ENCODE measurements at regions not wholly inside any gene's neighbourhood (a gene's known extent, or its start where the extent isn't known, plus 50 kb on each side); places are given as distances from the start of the nearest gene placed in this dataset.
"Not testable (repeated sequence)": the region's sequence is repeated elsewhere in the genome, so short reads cannot be mapped to it uniquely, and the experiment has no call there.

DNA sequence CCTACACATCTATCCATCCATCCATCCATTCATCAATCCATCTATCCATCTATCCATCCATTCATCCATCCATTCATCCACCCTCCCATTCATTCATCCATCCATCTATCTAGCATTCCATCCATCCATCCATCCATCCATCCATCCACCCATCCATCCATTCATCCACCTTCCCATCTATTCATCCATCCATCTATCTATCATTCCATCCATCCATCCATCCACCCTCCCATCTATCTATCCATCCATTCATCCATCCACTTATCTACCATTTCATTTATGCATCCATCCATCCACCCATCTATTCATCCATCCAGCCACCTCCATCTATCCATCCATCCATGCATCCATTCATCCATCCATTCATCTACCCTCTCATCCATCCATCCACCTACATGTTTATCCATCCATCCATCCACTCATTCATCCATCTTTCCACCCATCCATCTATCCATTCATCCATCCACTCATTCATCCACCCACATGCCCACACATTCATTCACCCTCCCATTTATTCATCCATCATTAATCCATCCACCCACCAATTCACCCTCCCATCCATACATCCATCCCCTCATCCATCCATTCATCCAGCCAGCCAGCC, 258.5 kb downstream of the CRLF2 start:
- DNase-seq (ENCODE audit: low spot score) = no peak

GRCh38 chrX:952816-953215, 259.6 kb downstream of the CRLF2 start:
- no peak for DNase-seq (ENCODE audit: low spot score)

DNA sequence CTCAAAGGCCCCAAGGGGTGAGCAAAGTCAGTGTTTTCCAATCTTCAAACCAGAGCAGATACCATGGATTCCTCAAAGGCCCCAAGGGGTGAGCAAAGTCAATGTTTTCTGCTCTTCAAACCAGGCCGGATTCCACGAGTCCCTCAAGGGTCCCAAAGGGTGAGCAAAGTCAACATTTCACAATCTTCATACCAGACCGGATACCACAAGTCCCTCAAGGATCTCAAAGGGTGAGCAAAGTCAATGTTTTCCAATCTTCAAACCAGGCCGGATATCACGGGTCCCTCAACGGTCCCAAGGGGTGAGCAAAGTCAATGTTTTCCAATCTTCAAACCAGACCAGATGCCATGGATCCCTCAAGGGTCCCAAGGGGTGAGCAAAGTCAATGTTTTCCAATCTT, 265.2 kb downstream of the CRLF2 start:
- not testable (repeated sequence) for DNase-seq (ENCODE audit: low spot score)

GRCh38 chrX:943035-943434, 269.4 kb downstream of the CRLF2 start:
- no peak for DNase-seq (ENCODE audit: low spot score)

DNA sequence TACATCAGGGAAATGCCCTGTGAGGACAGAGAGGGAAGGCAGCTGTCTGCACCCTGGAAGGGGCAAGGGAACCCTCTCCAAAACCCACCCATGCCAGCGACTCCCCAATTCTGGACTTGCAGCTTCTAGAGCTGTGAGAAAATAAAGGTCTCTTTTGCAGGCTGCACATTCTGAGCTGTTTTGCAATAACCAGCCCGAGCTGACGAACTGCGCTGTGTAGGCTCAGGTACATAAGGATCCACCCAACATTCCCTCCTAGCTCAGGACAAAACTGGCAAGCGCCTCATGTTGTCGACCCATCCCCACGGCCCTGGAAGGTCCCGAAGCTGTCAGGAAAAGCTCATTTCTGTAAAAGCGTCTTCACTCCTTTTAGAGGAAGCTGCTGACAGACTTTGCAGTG, 271.8 kb downstream of the CRLF2 start:
- no peak for DNase-seq (ENCODE audit: low spot score)

DNA sequence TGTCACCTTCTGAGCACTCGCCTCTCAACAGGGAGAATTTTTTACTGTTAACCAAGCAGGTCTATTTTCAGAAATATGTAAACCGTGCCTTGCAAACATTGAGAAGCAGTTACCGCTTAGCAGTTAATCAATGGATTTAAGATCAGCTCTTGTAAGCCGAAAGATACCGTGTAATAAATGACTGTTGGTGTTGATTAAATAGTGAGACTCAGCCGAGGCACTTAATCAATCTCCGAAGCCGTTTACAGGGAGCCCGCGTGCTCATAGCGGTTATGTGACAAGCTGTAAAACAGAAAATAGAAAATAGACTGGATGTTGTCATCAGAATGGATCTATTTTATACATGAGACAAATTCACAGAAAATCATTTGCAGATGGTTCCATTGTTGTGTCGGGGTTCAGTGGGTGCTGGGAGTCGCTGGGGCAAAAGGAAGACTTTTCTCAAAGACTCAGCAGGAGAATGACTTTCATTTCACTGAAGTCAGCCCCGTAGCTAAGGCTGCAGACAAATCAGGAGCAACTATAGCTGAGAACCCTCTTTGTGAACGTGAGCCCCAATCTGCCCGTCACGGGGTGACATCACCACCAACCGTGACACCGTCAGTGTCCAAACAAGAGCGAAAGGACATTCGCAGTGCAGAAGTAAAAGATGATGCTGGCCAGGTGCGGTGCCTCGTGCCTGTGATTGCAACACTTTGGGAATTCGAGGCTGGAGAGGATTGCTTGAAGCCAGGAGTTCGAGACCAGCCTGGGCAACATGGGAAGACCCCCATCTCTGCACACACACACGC, 275.3 kb downstream of the CRLF2 start:
- no peak for DNase-seq (ENCODE audit: low spot score)

DNA sequence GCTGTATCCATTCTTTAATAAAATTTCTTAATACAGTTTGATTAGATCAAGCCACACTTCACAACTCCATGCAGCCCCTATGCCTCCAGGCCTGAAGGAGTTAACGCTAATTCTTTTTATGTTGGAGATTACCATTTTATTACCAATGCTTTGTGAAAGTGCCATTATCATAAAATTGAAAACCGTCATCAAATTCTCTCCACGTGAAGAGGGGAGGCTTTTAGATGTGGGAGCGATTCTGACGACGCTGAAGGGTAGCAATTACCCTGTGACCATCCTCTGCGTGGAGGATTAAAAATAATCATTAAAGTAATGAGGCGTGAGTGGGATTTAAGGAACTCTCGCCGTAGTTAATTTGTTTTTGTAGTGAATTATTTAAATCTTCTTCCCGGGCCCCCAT, 278.8 kb downstream of the CRLF2 start:
- DNase-seq (ENCODE audit: low spot score) = no peak

GRCh38 chrX:928606-929005, 283.8 kb downstream of the CRLF2 start:
- DNase-seq (ENCODE audit: low spot score) = no peak

- no peak for DNase-seq (ENCODE audit: low spot score)
Measured at GRCh38 chrX:926991-927390, 285.5 kb downstream of the CRLF2 start.

- no peak for DNase-seq (ENCODE audit: low spot score)
Measured at GRCh38 chrX:926070-926469, 286.4 kb downstream of the CRLF2 start.

DNA sequence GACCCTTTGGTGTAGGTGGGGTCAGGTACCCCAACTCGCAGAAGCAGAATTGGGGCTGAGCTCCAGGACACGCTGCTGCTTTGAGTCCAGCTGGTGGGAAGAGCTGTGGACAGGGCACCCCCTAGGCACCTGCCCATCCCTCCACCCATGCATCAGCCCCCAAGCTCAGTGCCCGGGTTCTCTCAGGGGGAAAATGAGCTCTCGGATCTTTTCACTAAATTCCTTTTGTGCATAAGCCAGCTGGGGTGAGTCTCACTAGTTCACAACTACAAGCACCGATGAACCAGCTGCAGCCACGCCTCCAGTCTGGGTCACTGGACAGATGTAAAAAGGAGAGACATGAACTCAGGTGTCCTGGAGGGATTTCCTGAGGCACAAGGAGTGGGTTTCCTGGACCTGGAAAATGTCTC, 286.8 kb downstream of the CRLF2 start:
- no peak for DNase-seq (ENCODE audit: low spot score)

- no peak for DNase-seq (ENCODE audit: low spot score)
Measured at GRCh38 chrX:925094-925493, 287.4 kb downstream of the CRLF2 start.

DNA sequence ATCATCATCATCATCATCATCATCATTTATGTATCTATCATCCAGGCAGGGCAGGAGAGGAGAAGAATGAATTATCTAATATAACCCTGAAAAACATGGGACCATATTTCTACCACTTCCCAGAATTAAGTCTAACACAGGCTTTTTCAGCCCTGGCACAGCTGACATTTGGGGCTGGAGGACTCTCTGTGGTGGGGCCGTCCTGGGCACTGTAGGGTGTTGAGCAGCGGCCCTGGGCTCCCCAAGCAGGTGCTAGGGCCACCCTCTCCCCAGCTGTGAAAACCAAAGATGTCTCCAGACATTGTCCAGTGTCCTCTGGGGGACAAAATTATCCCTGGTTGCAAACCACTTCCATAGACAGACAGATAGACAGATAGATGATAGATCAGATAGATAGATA, 288.4 kb downstream of the CRLF2 start:
- DNase-seq (ENCODE audit: low spot score) = no peak

DNA sequence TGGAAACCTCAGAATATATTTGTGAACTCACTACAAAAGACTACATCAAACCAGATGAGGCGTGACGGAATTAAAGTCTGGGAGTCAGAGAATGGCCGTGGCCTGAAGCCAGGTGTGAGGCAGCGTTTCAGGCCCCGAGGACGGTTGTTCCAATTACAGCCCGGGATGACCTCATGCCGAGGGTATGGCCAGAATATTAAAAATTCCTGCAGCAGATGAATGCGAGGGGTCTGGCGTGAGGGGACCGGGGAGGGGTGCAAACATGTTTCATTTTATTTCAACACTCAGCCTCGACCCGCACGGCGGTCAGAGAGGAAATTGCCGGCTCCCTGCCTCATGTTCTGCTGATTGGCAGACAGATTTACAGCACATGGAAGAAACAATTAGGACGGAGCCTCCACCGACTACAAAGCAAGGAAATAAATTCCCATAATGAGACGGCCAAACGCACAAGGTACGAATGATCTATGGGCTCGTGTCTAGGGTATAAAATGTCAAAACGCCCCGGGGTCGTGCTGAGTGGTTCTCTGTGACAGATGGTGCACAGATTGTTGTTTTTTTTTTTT, 289.7 kb downstream of the SHOX start:
- DNase-seq (ENCODE audit: low spot score) = no peak

DNA sequence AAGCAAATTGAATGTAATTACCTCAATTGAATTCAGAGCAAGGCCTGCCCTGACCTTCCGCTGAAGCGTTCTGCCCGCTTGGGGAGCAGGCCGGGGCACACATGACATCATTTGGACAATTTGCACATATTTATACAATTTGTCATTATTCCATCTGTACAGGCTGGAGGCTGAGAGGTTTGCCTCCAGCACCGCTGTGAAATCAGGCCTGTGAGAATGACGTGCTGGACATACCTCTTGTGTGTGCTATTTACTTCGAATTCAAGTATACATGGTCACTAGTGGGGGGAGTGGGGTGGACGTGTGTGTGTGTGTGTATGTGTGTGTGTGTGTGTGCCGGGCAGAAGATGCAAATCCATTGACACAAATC, 285.6 kb downstream of the SHOX start:
- DNase-seq (ENCODE audit: low spot score) = no peak

- DNase-seq (ENCODE audit: low spot score) = no peak
Measured at GRCh38 chrX:915427-916229, 285.0 kb downstream of the SHOX start.

- DNase-seq (ENCODE audit: low spot score) = no peak
Measured at GRCh38 chrX:914206-914605, 283.6 kb downstream of the SHOX start.

GRCh38 chrX:912677-913076, 282.1 kb downstream of the SHOX start:
- DNase-seq (ENCODE audit: low spot score) = no peak

DNA sequence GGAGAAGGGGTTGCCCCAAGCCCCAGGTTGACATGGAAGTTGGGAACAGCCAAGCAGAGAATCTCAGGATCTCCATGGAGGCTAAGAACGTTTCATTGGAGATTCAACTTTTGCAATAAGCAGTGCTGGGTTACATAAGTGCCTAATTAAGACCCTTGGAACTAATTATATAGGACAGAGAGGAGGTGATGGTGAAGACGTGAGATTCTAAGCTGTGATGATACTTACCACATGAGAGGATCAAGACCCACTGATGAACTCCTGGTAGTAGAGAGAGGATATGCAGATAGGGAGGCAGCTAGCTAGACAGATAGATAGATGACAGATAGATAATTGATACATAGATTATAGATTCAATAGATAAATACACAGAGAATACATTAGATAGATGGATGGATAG, 278.5 kb downstream of the SHOX start:
- DNase-seq (ENCODE audit: low spot score) = not testable (repeated sequence)

GRCh38 chrX:906586-906985, 276.0 kb downstream of the SHOX start:
- no peak for DNase-seq (ENCODE audit: low spot score)

- no peak for DNase-seq (ENCODE audit: low spot score)
Measured at GRCh38 chrX:905848-906566, 275.4 kb downstream of the SHOX start.

DNA sequence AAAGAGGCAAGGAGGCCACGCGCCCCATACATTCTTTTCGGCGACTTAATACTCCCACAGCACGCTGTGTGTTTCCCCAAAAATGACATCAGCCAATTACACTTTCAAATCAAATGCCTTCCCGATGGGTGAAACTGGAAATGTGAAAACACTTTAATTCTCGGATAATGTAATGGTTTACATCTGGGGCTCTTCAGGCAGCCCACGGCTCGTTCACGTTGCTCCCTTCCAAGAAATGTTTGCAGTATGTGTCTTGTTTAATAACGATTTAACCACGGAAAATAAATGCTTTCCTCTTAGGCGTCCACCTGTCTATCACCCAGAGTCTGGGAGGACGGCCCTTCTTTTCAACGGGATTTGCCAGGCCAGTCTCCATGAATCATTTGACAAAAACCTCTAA, 272.5 kb downstream of the SHOX start:
- no peak for DNase-seq (ENCODE audit: low spot score)

Data from CD4-positive, alpha-beta T cell treated with Interleukin-2 at 100 ng/mL for 4 hours (primary cell).